GM12875 (cell line): ENCODE measurements at regions not wholly inside any gene's neighbourhood (a gene's known extent, or its start where the extent isn't known, plus 50 kb on each side); places are given as distances from the start of the nearest gene placed in this dataset.

Source experiments
- H3K4me3 ChIP-seq: one replicate; pipeline ENCODE4 v1.5.1; 2011; ENCODE audit warnings: low read depth, low read length, control low read depth
- CTCF ChIP-seq: IDR thresholded peaks from 2 replicates; pipeline ENCODE4 v1.5.1; 2011; ENCODE audit warnings: low read depth, mild to moderate bottlenecking, control low read depth, inconsistent platforms, low read length, moderate library complexity, borderline replicate concordance; ENCODE audit not compliant: insufficient read depth

DNA sequence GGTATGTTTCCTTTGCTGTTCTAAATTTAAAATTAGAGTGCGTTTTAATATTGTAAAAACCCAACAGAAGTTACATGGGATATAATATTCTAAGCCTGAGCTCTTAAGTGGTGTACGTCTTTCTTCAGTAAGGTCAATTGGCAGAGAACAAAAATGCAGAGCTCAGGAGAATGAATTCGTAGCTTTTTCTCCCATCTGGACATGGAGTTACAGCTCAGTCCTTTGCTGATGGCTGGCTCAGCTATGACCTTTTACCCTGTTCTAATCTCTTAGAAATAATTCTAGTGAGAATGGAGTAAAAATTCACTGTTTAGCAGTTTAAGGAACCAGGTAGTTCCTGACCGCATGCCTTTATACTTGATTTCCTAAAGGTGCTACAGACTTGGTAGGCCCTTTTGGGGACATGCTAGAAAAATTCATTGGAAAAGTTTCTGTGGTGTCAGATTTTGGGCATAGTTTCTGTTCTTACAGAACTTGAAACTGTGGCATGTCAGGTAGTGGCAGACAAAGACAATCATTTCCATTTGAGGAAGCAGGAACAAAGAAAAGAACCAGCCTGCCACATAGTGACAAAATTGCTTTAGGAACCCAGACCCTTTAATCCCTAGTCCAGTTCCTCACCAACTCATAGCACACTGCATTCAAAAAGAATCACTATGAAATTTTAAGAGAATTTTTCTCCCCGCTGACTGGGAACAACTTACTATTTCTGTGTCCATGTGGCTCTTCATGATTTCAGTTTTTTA lies 566.8 kb upstream of the ZNF804A start:
- H3K4me3 ChIP-seq = no peak overlapping the region
- TF ChIP-seq CTCF = no peak

DNA sequence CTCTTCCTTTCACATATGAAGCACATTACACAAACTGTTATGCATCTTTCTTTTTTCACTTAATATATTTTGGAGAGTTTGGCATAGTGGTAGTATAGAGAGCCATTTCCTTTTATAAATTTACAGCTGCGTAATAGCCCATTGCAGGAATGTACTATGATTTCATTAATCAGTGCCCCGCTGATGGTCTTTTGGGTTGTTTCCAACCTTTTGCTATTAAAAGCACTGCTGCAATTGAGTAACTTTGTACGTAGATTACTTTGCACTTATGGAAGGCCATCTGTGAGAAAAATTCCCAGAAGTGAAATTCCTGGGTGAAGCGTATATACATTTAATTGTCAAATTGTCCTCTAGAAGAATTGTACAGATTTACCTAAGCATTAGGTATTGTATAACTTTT lies 565.3 kb upstream of the ZNF804A start:
- H3K4me3 ChIP-seq = no peak overlapping the region

GRCh38 chr2:184037273-184037672 lies 561.1 kb upstream of the ZNF804A start:
- H3K4me3 ChIP-seq = no peak overlapping the region
- TF ChIP-seq CTCF = no peak

More for the DNA sequence above, 565.3 kb upstream of the ZNF804A start:
- TF ChIP-seq CTCF = no peak

DNA sequence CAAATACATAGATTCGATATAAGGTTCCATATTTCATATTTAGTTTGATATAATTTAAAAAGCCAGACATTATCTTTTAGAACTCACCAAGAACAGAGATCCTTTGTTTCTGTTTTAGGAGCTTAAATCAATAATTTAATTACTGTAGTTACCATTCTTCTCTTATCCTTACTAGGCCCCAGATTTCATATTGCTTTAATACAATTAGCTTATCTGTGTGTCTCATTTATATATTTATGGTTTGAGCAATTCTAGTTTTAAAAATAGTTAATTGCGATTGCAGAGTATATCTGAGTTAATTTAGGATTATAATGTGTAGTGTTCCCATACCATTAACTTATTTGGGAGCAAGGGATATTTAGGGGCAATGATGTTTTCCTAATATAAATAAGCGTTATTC lies 558.8 kb upstream of the ZNF804A start:
- H3K4me3 ChIP-seq = no peak overlapping the region
- TF ChIP-seq CTCF = no peak

- H3K4me3 ChIP-seq = no peak overlapping the region
- no peak for TF ChIP-seq CTCF
Observed at GRCh38 chr2:184040230-184040629, 558.1 kb upstream of the ZNF804A start.

DNA sequence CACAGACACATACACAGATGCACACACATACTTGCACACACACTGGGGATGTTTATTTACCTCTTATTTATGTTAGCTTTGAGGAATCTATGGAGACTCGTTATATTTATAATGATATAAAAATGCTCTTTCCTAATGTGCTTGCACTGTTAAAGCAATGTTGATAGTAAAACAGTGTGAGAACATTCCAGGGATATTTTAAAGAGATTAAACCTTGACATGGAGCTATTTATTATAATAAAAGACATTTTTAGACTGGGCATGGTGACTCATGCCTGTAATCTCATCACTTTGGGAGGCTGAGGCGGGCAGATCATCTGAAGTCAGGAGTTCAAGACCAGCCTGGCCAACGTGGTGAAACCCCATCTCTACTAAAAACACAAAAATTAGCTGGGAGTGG lies 557.3 kb upstream of the ZNF804A start:
- H3K4me3 ChIP-seq = no peak overlapping the region
- TF ChIP-seq CTCF = no peak

DNA sequence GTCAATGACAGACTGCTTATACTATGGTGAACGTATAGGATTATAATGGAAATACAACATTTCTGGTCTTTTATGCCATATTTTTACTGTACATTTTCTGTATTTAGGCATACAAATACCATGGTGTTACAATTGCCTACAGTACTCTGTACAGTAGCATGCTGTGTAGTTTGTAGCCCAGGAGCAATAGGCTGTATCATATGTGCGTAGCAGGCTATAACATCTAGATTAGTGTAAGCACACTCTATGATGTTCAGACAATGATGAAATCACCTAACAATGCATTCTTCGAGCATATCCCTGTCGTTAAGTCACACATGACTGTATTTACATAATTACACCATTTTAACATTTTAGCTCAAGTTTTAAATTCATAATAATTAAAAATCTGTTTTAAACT lies 556.6 kb upstream of the ZNF804A start:
- H3K4me3 ChIP-seq = no peak overlapping the region
- TF ChIP-seq CTCF = no peak
